ENCODE measurements at regions not wholly inside any gene's neighbourhood (a gene's known extent, or its start where the extent isn't known, plus 50 kb on each side); places are given as distances from the start of the nearest gene placed in this dataset.

DNA sequence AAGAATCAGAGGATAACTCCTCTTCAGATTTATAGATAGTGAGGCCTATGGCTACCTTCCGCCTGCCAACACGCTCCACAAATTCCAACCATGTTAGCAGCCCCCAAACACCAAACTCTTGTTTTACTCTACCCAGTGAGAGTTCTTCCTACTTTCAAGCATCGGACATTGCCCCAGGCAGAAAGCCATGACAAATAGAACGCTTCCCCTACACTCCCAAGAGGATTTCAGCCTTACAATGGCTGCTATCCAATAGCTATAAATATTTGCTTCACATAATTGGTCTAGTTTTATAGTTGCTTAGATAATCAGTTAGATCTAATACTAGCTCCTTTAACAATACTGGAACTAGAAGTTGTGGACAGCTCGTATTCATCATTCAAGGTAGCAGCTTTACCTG, 503.4 kb upstream of the VRK2 start:
- Histone ChIP-seq H3K4me3 (ENCODE audit: low read depth, low read length) (no peak overlapping the region), H3K27ac (ENCODE audit: low read depth, low read length) (no peak overlapping the region), H3K27me3 (ENCODE audit: control insufficient read depth, insufficient read depth, low read length) (no peaks in the 10 kb centered on the region), H3K36me3 (ENCODE audit: control insufficient read depth, insufficient read depth, low read length) (no peaks in the 10 kb centered on the region), H3K4me1 (ENCODE audit: control insufficient read depth, insufficient read depth, low read length) (no peaks in the 10 kb centered on the region), H3K9me3 (ENCODE audit: control insufficient read depth, insufficient read depth, low read length) (no peaks in the 10 kb centered on the region)
- no peak for DNase-seq (ENCODE audit: low read depth in 4 of 6, low spot score in 6 of 6)
- WGBS (ENCODE audit: insufficient coverage) = 96% methylated on average over 3 of the region's 5 CpGs

DNA sequence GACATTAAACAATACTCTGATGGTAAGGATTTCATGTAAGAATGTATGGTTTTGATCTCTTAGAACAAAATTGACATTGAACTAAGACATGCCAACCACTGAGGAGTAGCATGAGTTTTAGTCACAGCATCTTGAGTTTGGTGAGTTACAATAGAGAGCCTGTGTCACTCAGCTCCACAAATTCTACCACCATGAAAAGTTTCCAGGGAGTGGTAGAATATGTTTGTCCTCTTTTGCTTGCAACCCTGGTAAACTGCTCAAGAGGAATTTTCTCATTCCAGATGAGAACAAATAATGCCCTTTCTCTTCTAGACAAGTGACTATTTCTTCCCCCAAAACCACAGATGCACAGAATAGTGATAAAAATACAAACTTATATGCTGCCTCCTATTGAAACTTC, 502.0 kb upstream of the VRK2 start:
- no peaks in the 10 kb centered on the region for H3K9me3 ChIP-seq (ENCODE audit: control insufficient read depth, insufficient read depth, low read length)
- H3K4me1 ChIP-seq (ENCODE audit: control insufficient read depth, insufficient read depth, low read length) = no peaks in the 10 kb centered on the region
- H3K27ac ChIP-seq (ENCODE audit: low read depth, low read length) = no peak overlapping the region
- no peak overlapping the region for H3K4me3 ChIP-seq (ENCODE audit: low read depth, low read length)
- DNase-seq (ENCODE audit: low read depth in 4 of 6, low spot score in 6 of 6) = no peak
- H3K27me3 ChIP-seq (ENCODE audit: control insufficient read depth, insufficient read depth, low read length) = no peaks in the 10 kb centered on the region
- no peaks in the 10 kb centered on the region for H3K36me3 ChIP-seq (ENCODE audit: control insufficient read depth, insufficient read depth, low read length)

DNA sequence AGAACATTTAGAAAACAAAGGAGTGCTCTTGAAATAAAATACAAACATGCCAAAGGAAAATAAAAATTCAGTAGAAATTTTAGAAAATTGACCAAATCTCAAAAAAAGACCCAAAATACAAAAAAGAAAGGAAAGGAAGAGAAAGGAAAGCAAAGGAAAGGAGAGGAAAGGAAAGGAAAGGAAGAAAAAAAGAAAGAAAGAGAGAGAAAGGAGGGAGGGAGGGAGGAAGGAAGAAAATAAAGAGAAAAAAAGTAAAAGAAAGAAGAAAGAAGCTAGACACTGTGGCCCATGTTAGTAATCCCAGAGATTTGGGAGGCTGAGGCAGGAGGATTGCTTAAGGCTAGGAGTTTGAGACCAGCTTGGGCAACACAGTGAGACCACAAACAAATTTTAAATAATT, 500.1 kb upstream of the VRK2 start:
- Histone ChIP-seq H3K9me3 (ENCODE audit: control insufficient read depth, insufficient read depth, low read length) (no peaks in the 10 kb centered on the region), H3K4me1 (ENCODE audit: control insufficient read depth, insufficient read depth, low read length) (no peaks in the 10 kb centered on the region), H3K27ac (ENCODE audit: low read depth, low read length) (no peak overlapping the region), H3K4me3 (ENCODE audit: low read depth, low read length) (no peak overlapping the region), H3K27me3 (ENCODE audit: control insufficient read depth, insufficient read depth, low read length) (no peaks in the 10 kb centered on the region), H3K36me3 (ENCODE audit: control insufficient read depth, insufficient read depth, low read length) (no peaks in the 10 kb centered on the region)
- no peak for DNase-seq (ENCODE audit: low read depth in 4 of 6, low spot score in 6 of 6)

DNA sequence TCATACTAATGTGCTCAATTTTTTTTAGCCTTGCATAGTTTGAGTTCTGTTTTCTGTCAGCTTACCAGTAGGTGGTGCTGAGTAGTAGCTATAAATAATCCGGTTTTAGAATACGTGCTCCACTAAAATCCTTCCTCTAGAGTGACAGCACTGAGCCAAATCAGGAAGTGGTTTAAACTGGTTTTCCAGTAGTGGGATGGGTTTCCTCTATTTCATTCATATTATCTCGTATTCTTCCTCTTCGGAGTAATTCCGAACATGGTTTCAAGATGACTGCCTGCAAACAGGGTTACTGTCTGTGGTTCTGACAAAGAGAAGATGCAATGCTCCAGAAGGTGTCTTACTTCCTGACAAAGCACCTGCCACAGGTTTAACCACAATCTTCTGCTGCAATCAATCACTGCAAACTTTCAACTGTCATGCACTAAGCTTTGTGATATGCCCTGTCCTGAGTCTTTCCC, 496.9 kb upstream of the VRK2 start:
- H3K36me3 ChIP-seq (ENCODE audit: control insufficient read depth, insufficient read depth, low read length) = no peaks in the 10 kb centered on the region
- no CpG with 5 or more reads among the region's 5 CpGs for WGBS (ENCODE audit: insufficient coverage)
- H3K9me3 ChIP-seq (ENCODE audit: control insufficient read depth, insufficient read depth, low read length) = no peaks in the 10 kb centered on the region
- no peaks in the 10 kb centered on the region for H3K4me1 ChIP-seq (ENCODE audit: control insufficient read depth, insufficient read depth, low read length)
- DNase-seq (ENCODE audit: low read depth in 4 of 6, low spot score in 6 of 6) = peak in 1 of 6 donors; percentile 1
- H3K27me3 ChIP-seq (ENCODE audit: control insufficient read depth, insufficient read depth, low read length) = no peaks in the 10 kb centered on the region
- no peak overlapping the region for H3K27ac ChIP-seq (ENCODE audit: low read depth, low read length)
- H3K4me3 ChIP-seq (ENCODE audit: low read depth, low read length) = no peak overlapping the region

DNA sequence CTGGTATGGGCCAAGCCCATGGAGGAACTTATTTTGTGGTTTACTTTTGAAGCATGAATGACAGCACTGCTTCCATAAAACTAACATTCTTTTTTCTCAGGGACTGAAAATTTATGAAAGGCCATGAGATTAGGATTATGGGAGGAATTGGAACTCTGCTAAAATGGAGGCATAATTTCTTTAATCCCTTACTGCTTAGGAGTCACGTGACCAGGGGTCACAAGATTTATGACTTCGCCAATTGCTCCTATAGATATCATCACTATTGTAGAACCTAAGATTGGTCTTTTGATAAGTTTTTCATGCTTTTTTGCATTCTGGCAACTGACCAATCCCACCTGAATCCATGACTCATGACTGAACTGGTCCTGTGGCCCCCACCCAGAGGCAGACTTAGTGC, 495.7 kb upstream of the VRK2 start:
- Histone ChIP-seq H3K36me3 (ENCODE audit: control insufficient read depth, insufficient read depth, low read length) (no peaks in the 10 kb centered on the region), H3K27ac (ENCODE audit: low read depth, low read length) (no peak overlapping the region), H3K4me3 (ENCODE audit: low read depth, low read length) (no peak overlapping the region), H3K27me3 (ENCODE audit: control insufficient read depth, insufficient read depth, low read length) (no peaks in the 10 kb centered on the region), H3K9me3 (ENCODE audit: control insufficient read depth, insufficient read depth, low read length) (no peaks in the 10 kb centered on the region), H3K4me1 (ENCODE audit: control insufficient read depth, insufficient read depth, low read length) (no peaks in the 10 kb centered on the region)
- 33% methylated on average over 1 of the region's 2 CpGs for WGBS (ENCODE audit: insufficient coverage)
- no peak for DNase-seq (ENCODE audit: low read depth in 4 of 6, low spot score in 6 of 6)

DNA sequence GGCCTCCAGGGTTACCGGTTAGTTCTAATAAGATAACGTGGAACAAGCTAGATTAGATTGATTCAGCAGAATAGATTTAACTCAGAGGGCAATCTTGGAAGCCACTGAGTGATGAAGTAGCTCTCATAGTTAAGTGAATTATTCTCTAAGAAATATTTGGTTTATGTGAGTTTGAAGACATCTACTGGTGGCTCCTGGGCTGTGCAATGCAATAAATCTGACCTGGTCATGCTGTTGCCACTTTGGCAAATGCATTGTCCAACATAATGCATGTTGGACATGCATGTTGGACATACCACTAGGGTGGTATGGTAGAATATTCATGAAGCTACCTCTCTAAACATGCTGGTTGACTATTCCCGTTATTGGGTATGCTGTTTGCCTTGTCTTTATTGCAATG, 493.7 kb upstream of the VRK2 start:
- Histone ChIP-seq H3K27ac (ENCODE audit: low read depth, low read length) (no peak overlapping the region), H3K36me3 (ENCODE audit: control insufficient read depth, insufficient read depth, low read length) (no peaks in the 10 kb centered on the region), H3K4me3 (ENCODE audit: low read depth, low read length) (no peak overlapping the region), H3K27me3 (ENCODE audit: control insufficient read depth, insufficient read depth, low read length) (no peaks in the 10 kb centered on the region), H3K9me3 (ENCODE audit: control insufficient read depth, insufficient read depth, low read length) (no peaks in the 10 kb centered on the region), H3K4me1 (ENCODE audit: control insufficient read depth, insufficient read depth, low read length) (no peaks in the 10 kb centered on the region)
- 100% methylated on average over 3 of the region's 3 CpGs for WGBS (ENCODE audit: insufficient coverage)
- no peak for DNase-seq (ENCODE audit: low read depth in 4 of 6, low spot score in 6 of 6)

DNA sequence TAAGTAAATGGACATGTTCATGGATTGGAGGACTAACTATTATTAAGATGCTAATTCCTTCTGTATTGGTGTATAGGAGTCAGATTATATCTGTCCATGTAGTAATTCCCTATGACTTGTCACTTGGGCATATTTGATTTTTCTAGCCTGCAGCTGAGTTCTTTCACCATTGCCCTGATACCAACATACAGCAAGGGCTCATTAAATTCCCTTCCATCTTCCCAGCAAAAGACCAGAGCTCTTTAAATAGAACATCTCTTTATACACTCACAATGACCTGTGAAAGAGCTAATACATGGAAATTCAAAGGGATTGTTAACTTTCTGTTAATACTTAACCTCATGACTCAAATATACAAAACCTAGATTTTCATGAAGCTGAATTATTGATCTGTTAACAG, 492.3 kb upstream of the VRK2 start:
- DNase-seq (ENCODE audit: low read depth in 4 of 6, low spot score in 6 of 6) = no peak
- Histone ChIP-seq H3K27me3 (ENCODE audit: control insufficient read depth, insufficient read depth, low read length) (no peaks in the 10 kb centered on the region), H3K36me3 (ENCODE audit: control insufficient read depth, insufficient read depth, low read length) (no peaks in the 10 kb centered on the region), H3K4me3 (ENCODE audit: low read depth, low read length) (no peak overlapping the region), H3K4me1 (ENCODE audit: control insufficient read depth, insufficient read depth, low read length) (no peaks in the 10 kb centered on the region), H3K9me3 (ENCODE audit: control insufficient read depth, insufficient read depth, low read length) (no peaks in the 10 kb centered on the region), H3K27ac (ENCODE audit: low read depth, low read length) (no peak overlapping the region)

DNA sequence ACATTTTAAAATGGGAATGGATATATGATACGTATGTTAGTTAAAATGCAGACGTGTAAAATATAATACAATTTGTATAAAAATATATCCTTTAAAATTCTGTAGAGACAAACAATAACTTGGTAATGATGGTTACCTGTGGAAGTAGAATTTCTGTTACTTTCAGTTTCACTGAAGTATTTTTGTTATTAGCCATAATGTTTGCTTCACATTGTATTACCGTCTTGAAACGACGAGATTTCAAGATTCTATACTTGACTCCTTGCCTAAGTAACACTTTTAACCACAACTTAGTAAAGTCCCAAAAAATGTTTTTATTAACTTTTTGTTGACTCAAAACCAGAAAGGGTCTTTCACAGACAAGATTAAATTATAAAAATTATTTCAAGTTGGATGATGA, 488.3 kb upstream of the VRK2 start:
- WGBS (ENCODE audit: insufficient coverage) = no CpG with 5 or more reads among the region's 5 CpGs
- DNase-seq (ENCODE audit: low read depth in 4 of 6, low spot score in 6 of 6) = no peak

DNA sequence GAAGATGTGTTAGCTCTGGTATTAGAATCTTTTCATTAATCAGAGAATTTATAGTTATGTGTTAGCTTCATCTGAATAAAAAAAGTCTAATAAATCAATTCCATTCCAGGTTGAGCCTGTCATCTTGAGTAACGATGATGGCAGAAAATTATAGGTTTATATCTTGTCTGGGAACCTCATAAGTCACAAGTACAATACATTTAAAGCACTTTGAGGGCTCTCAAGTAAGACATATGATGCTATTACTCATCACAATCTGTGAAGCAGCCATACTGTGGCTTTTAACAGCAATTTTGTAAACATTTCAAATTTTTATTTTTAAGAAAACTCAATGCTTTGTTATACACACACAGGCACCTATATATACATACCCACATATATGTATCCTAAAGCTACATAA, 484.1 kb upstream of the VRK2 start:
- Histone ChIP-seq H3K36me3 (ENCODE audit: control insufficient read depth, insufficient read depth, low read length) (no peaks in the 10 kb centered on the region), H3K4me3 (ENCODE audit: low read depth, low read length) (no peak overlapping the region), H3K4me1 (ENCODE audit: control insufficient read depth, insufficient read depth, low read length) (no peaks in the 10 kb centered on the region), H3K27me3 (ENCODE audit: control insufficient read depth, insufficient read depth, low read length) (no peaks in the 10 kb centered on the region), H3K9me3 (ENCODE audit: control insufficient read depth, insufficient read depth, low read length) (no peaks in the 10 kb centered on the region), H3K27ac (ENCODE audit: low read depth, low read length) (no peak overlapping the region)
- WGBS (ENCODE audit: insufficient coverage) = no CpG with 5 or more reads among the region's 1 CpG
- peak in 1 of 6 donors; percentile 60 for DNase-seq (ENCODE audit: low read depth in 4 of 6, low spot score in 6 of 6)

More for the DNA sequence above, 488.3 kb upstream of the VRK2 start:
- Histone ChIP-seq H3K9me3 (ENCODE audit: control insufficient read depth, insufficient read depth, low read length) (no peaks in the 10 kb centered on the region), H3K27me3 (ENCODE audit: control insufficient read depth, insufficient read depth, low read length) (no peaks in the 10 kb centered on the region), H3K4me1 (ENCODE audit: control insufficient read depth, insufficient read depth, low read length) (no peaks in the 10 kb centered on the region), H3K36me3 (ENCODE audit: control insufficient read depth, insufficient read depth, low read length) (no peaks in the 10 kb centered on the region), H3K4me3 (ENCODE audit: low read depth, low read length) (no peak overlapping the region), H3K27ac (ENCODE audit: low read depth, low read length) (no peak overlapping the region)

DNA sequence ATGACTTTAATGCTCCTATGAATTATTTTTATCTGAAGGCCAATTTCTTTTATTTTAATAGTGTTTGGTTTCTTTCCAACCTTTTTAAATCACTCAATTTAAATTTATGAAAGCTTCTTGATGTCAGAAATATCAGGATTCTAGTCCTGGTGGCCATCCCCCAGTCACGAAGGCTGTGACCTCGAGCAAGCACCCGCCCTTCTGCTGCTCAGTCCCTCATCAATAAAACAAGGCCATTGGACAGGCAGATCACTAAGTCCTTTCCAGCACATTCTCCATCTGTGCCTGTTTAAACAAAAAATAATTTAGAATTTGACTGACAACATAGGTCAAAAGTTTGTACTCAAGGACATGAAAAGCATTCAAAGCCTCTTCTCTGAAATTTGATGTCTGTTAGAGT, 483.6 kb upstream of the VRK2 start:
- Histone ChIP-seq H3K27ac (ENCODE audit: low read depth, low read length) (no peak overlapping the region), H3K4me3 (ENCODE audit: low read depth, low read length) (no peak overlapping the region), H3K36me3 (ENCODE audit: control insufficient read depth, insufficient read depth, low read length) (no peaks in the 10 kb centered on the region), H3K27me3 (ENCODE audit: control insufficient read depth, insufficient read depth, low read length) (no peaks in the 10 kb centered on the region), H3K4me1 (ENCODE audit: control insufficient read depth, insufficient read depth, low read length) (no peaks in the 10 kb centered on the region), H3K9me3 (ENCODE audit: control insufficient read depth, insufficient read depth, low read length) (no peaks in the 10 kb centered on the region)
- WGBS (ENCODE audit: insufficient coverage) = 88% methylated on average over 3 of the region's 3 CpGs
- no peak for DNase-seq (ENCODE audit: low read depth in 4 of 6, low spot score in 6 of 6)

DNA sequence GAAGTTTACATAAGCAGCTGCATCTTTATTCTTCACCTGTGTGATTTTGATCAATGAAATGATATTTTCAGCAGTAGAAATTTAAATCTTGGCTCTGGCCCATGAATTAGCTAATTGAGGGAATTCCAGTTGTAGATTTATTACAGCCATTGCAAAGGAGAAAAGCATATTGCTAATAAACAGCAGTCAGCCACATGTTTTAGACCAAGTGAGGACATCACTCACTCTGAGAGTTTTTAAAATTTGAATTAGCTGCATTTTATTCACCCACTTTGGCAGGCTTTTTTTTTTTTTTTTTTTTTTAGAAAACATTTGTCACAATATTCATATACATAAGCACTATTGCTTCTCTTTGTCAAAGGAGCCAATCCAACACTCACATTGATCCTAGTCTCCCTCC, 479.4 kb upstream of the VRK2 start:
- H3K4me1 ChIP-seq (ENCODE audit: control insufficient read depth, insufficient read depth, low read length) = no peaks in the 10 kb centered on the region
- H3K9me3 ChIP-seq (ENCODE audit: control insufficient read depth, insufficient read depth, low read length) = no peaks in the 10 kb centered on the region
- H3K27ac ChIP-seq (ENCODE audit: low read depth, low read length) = no peak overlapping the region
- no peak overlapping the region for H3K4me3 ChIP-seq (ENCODE audit: low read depth, low read length)
- no peaks in the 10 kb centered on the region for H3K27me3 ChIP-seq (ENCODE audit: control insufficient read depth, insufficient read depth, low read length)
- no peaks in the 10 kb centered on the region for H3K36me3 ChIP-seq (ENCODE audit: control insufficient read depth, insufficient read depth, low read length)
- peak in 1 of 6 donors; percentile 47 for DNase-seq (ENCODE audit: low read depth in 4 of 6, low spot score in 6 of 6)

Data from spinal cord (tissue), 9 donors.